Osteocyte (in vitro differentiated cells): ENCODE measurements at regions not wholly inside any gene's neighbourhood (a gene's known extent, or its start where the extent isn't known, plus 50 kb on each side); places are given as distances from the start of the nearest gene placed in this dataset.

ENCODE experiments used
- DNase-seq: peaks from one replicate; pipeline ENCODE4 v3.0.0; 2021; ENCODE audit warnings: mixed read lengths; ENCODE audit not compliant: unreplicated experiment; ENCODE audit errors: extremely low spot score
- H3K27ac Mint-ChIP-seq: one replicate; pipeline ENCODE4 v1.8.0; 2021; ENCODE audit warnings: mild to moderate bottlenecking, mixed read lengths; ENCODE audit not compliant: unreplicated experiment
- H3K27me3 Mint-ChIP-seq: one replicate; pipeline ENCODE4 v1.8.0; 2021; ENCODE audit warnings: mixed read lengths; ENCODE audit not compliant: unreplicated experiment
- H3K36me3 Mint-ChIP-seq: one replicate; pipeline ENCODE4 v1.8.0; 2021; ENCODE audit warnings: mixed read lengths; ENCODE audit not compliant: unreplicated experiment
- H3K4me1 Mint-ChIP-seq: one replicate; pipeline ENCODE4 v1.8.0; 2021; ENCODE audit warnings: mixed read lengths; ENCODE audit not compliant: unreplicated experiment
- H3K4me3 Mint-ChIP-seq: one replicate; pipeline ENCODE4 v1.8.0; 2021; ENCODE audit warnings: mild to moderate bottlenecking, moderate library complexity, mixed read lengths; ENCODE audit not compliant: unreplicated experiment
- H3K9me3 Mint-ChIP-seq: one replicate; pipeline ENCODE4 v1.8.0; 2021; ENCODE audit warnings: mixed read lengths; ENCODE audit not compliant: unreplicated experiment
- CTCF ChIP-seq: fragments of 200-600 bp; sonication (generic); IDR thresholded peaks from 2 replicates; pipeline ENCODE4 v1.5.0; 2021; ENCODE audit warnings: antibody characterized with exemption, mild to moderate bottlenecking, moderate library complexity

- no peak for DNase-seq
- Mint-ChIP-seq H3K27ac (no peak overlapping the region), H3K9me3 (no peaks in the 10 kb centered on the region), H3K4me1 (peaks cover 7% of the 10 kb centered on the region), H3K4me3 (no peak overlapping the region), H3K36me3 (peaks cover 3% of the 10 kb centered on the region), H3K27me3 (no peaks in the 10 kb centered on the region)
- TF ChIP-seq CTCF: no peak
Measured at GRCh38 chr6:26224547-26224912, 137.3 kb downstream of the HFE start.

GRCh38 chr6:26224940-26225847 is 138.0 kb downstream of the HFE start:
- no peak overlapping the region for H3K27ac Mint-ChIP-seq
- no peak overlapping the region for H3K4me3 Mint-ChIP-seq
- no peaks in the 10 kb centered on the region for H3K27me3 Mint-ChIP-seq
- DNase-seq: no peak
- peaks cover 7% of the 10 kb centered on the region for H3K4me1 Mint-ChIP-seq
- peak; percentile 35 for TF ChIP-seq CTCF
- H3K36me3 Mint-ChIP-seq: peaks cover 3% of the 10 kb centered on the region
- H3K9me3 Mint-ChIP-seq: no peaks in the 10 kb centered on the region

GRCh38 chr6:26225848-26226578 is 138.8 kb downstream of the HFE start:
- H3K4me1 Mint-ChIP-seq: peaks cover 7% of the 10 kb centered on the region
- H3K36me3 Mint-ChIP-seq: peaks cover 3% of the 10 kb centered on the region
- peak overlapping the region; percentile 10 for H3K27ac Mint-ChIP-seq
- H3K9me3 Mint-ChIP-seq: no peaks in the 10 kb centered on the region
- H3K27me3 Mint-ChIP-seq: no peaks in the 10 kb centered on the region
- DNase-seq: no peak
- H3K4me3 Mint-ChIP-seq: no peak overlapping the region
- TF ChIP-seq CTCF: no peak

- DNase-seq: no peak
- H3K4me1 Mint-ChIP-seq: peaks cover 7% of the 10 kb centered on the region
- H3K36me3 Mint-ChIP-seq: peaks cover 3% of the 10 kb centered on the region
- no peaks in the 10 kb centered on the region for H3K9me3 Mint-ChIP-seq
- TF ChIP-seq CTCF: no peak
- peak overlapping the region; percentile 10 for H3K27ac Mint-ChIP-seq
- no peak overlapping the region for H3K4me3 Mint-ChIP-seq
- H3K27me3 Mint-ChIP-seq: no peaks in the 10 kb centered on the region
Measured at GRCh38 chr6:26226579-26226967, 138.4 kb upstream of the BTN3A2 start.

- DNase-seq: no peak
- H3K9me3 Mint-ChIP-seq: no peaks in the 10 kb centered on the region
- peaks cover 3% of the 10 kb centered on the region for H3K36me3 Mint-ChIP-seq
- H3K4me3 Mint-ChIP-seq: no peak overlapping the region
- H3K27ac Mint-ChIP-seq: no peak overlapping the region
- H3K27me3 Mint-ChIP-seq: no peaks in the 10 kb centered on the region
- TF ChIP-seq CTCF: no peak
- H3K4me1 Mint-ChIP-seq: peaks cover 25% of the 10 kb centered on the region
Measured at GRCh38 chr6:26230351-26230750, 134.6 kb upstream of the BTN3A2 start.
